ENCODE measurements at regions not wholly inside any gene's neighbourhood (a gene's known extent, or its start where the extent isn't known, plus 50 kb on each side); places are given as distances from the start of the nearest gene placed in this dataset.

GRCh38 chrX:107502316-107502715, 52.9 kb downstream of the FRMPD3 start:
- TF ChIP-seq POLR2AphosphoS5 (IDR thresholded peaks at IDR 0.05) (no peak), POLR2A (IDR thresholded peaks at IDR 0.05; ENCODE audit: low read depth) (no peak), CTCF (IDR thresholded peaks at IDR 0.05) (no peak), EP300 (IDR thresholded peaks at IDR 0.05) (no peak)

Measured in esophagus muscularis mucosa (tissue), 4 donors.